NCI-H446 treated with DMSO at 0.1 percent for 48 hours (cell line): ENCODE measurements at regions not wholly inside any gene's neighbourhood (a gene's known extent, or its start where the extent isn't known, plus 50 kb on each side); places are given as distances from the start of the nearest gene placed in this dataset.

Experiments
- DNase-seq: peaks from one replicate; lab custom pipeline; 2025; lab: John Stamatoyannopoulos, UW

DNA sequence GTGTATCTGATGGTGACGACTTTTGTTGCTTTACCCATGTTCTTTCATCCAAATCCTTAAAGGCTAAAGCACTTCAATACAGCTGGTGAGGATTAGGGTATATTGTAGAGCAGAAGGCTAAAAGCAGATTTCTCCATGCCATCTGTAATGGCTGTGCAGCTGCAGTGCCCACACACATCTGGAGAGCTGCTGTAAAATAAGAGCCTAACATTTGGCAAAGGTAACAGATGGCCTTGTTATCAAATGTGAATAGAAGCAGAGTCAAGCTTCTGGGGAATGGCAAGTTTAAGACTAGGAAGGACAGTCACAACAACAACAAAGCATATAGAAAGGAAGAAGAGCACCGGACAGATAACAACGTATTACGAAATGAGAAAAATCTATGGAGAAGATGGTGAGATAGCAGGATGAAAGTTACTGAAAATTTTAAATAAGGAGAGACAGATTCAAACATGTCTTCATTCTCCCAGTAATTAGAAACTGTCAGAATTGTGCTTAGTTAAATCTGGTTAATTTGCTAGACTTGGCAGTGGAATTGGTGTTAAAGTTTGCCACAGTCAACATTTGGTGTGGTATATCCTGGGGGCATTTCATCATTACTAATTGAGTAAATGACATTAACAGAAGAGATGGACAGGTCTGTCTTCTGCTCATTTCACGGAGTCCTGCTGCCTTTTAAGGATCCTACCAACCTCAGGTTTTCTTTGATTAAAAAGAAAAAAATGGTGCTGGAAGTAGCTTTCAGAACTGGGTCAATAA is 1093.2 kb downstream of the ADGRL2 start:
- no peak for DNase-seq

DNA sequence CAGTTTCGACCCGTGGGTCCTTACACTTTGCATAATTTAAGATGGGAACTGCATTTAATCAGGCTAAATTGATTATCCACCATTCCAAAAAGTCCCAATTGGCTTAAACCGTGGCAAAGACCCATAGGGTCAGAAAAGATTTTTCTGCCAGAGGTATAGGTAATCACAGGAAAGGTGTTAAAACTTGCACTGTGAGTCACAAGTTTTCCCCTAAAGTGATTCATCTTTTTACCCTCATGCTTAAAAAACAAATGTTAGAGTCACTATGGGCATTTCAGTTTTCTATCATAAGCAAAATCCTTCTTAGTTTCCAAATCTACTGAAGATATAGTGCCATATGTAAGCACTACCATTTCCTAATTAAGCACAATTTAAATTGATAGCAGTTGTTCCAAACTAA is 1079.8 kb downstream of the ADGRL2 start:
- no peak for DNase-seq

DNA sequence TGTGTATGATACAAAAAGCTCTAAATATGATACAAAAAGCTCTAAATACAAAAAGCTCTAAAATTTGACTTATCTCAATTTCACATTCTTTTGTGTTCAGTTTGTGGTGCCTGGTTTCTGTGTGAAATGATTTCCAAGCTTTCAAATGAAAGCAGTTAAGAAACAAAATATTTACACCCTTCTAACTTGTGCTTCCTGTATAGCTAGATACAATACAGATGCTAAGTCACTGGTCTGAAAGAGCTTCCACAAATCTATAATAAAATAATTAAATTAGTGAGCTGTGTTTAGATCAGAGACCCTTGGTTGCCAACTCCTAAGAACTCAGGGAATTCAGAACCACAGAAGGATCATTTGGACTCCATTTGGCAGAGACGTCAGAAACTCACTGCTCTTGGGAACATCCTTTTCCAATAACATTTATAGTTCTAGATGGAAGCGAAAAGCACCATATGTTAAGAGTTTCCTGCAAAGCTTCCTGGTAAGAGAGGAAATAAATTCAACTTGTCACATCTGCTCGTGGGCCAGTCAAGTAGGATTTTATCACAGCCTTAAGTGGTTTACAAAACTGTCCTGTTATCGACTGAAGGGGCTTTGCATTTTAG is 1079.1 kb downstream of the ADGRL2 start:
- peak; percentile 69 for DNase-seq

GRCh38 chr1:82875170-82875569 is 1074.4 kb downstream of the ADGRL2 start:
- DNase-seq = no peak

- DNase-seq = no peak
Measured at GRCh38 chr1:82874041-82874440, 1073.3 kb downstream of the ADGRL2 start.

- DNase-seq = no peak
Measured at GRCh38 chr1:82870332-82870731, 1069.6 kb downstream of the ADGRL2 start.

DNA sequence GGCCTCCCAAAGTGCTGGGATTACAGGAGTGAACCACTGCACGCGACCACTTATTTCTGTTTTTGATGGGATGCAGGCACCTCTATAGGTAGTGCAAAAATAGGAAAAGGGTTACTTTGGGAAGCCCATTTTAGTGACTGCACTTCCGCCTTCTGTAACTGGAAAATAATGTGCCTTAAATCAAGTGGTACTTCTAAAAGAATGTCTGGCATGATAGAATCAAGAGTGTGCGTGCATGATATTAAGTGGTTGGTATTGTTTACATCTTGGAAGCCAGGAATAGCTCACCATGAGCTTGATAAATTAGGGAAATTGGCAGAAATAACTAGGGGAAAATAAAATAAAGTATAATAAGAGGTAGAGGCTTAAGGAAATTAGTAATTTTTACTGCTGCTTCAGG is 1067.0 kb downstream of the ADGRL2 start:
- DNase-seq = no peak

- no peak for DNase-seq
Measured at GRCh38 chr1:82861749-82862148, 1061.0 kb downstream of the ADGRL2 start.

DNA sequence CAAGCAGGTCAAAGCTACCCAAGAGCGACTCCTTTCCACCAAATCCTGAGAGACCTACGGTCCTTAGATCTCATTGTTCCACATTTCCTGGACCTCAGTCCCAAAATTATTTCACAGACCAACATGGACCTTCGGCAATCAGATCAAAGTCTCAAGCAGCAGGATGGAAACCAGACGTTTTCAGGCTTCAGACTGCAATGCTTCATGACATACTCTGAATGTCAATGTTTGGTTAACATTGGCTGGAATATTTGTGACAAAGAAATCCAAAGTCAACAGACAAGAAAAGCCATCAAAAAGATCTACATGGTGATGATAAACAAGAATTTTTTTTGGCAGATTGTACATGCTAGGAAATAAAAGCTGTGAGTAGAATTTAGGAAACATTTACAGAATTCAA is 1057.3 kb downstream of the ADGRL2 start:
- DNase-seq = no peak

DNA sequence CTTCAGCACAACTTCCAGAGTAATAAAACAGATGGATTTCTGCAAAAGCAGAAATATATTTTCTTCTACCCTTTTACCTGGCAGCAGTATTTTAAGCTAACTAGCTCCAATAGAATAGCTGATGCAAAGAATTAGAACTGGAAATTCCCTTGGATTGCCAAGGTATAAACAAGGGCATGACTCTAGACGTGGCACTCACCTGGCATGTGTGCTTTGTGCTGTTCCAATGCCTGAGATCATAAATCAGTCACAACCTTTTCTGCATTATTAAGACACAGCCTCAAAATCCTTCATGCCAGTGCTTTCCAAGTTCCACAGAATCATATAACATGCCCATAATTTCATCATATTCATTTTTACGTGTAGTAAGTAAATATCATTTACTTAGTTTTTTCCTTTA is 1048.7 kb downstream of the ADGRL2 start:
- DNase-seq = no peak

DNA sequence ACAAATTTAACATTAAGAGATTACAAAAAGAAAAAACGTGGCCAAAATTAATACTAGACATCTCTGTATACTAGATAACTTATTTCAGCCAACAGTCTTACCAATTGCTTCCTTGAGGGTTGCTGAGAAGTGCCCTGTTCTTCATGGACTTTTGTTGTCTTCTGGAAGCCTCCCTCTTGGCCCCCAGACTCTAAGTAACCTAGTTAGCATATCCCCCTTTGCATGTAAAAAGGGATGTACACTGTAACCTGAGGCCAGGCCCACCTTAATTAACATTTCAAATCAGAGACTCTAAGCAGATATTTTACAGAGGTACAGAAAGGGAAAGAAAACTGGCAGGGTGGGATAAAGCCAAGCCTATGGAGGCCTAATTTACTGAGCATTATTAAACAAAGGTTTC is 1047.3 kb downstream of the ADGRL2 start:
- no peak for DNase-seq

- DNase-seq = no peak
Measured at GRCh38 chr1:82845866-82846265, 1045.1 kb downstream of the ADGRL2 start.

DNA sequence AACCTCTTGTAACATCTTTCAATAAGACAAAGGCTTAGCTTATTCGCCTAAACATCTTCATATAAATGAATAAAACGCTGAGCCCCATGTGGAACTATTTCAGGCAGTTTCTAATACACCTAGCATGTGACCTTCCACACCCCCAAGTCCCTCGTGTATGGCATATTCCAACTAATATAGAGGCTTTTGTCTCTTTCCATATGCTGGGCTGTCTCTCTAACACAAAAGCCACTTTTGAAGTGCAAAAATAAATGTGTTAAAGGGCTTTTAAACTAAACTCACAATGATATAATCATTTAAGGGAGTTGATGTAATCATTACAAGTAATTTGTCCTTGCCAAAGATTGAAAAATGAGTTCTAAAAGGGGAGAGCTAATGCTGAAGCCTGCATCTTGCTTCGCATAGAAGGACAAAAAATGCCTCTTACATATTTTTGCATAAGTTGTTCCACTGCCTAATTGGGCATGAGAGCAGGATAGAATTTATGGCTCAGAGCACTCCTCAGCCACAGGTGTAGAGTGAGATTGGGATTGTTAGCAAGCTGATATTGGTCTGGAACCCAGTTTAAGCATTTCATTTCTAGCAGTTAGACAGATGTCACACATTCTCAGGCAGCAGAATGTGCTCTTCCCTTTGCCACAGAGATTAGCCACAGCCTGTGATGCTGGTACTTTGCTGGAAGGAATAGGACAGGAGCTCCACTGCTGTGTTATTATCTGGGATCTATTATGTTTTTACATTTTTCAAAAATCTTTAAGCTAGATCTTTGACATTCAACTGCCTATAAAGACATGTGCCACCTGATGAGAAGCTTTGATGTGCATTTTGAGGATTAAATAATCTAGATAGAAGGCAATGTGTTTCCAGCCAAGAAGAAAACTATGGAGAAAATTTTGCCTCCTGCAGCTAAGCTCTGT is 1044.4 kb downstream of the ADGRL2 start:
- no peak for DNase-seq

- DNase-seq = no peak
Measured at GRCh38 chr1:82844447-82844846, 1043.7 kb downstream of the ADGRL2 start.

DNA sequence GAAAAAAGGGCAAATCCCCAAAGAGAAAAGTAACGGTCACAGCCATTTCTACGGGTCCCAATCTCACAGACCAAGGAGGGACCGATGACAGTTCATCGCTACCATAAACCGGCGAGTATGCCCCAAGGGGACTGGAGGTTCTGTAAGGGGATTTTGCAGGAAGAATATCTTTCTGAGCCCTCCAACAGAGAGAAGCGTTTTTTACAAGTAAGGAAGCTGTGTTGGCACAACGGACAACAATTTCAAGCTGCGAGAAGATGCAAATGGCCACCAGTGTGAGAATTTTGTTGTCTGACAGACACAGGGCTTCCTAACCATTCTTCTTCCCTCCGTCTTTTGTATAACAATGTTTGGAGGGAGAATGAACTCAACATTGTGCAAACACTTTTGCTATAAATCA is 1043.1 kb downstream of the ADGRL2 start:
- DNase-seq = no peak

DNA sequence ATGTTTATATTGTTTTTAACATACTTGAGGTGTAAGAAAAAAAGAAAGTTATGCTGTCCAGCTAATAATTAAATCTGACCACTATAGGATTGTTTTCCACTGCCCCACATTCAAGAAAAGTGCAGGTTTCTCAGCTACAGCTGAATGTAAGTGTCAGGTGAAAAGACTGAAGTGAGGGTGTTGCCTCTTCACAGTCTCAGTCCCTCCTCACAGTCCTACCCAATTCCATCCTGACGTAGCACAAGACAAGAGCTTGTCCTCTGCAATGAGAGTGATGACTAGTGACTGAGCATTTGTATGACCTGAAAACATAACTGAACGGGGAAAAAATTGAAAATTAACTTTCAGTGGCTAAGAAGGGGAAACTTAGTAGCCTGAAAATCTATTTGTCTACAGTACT is 1039.5 kb downstream of the ADGRL2 start:
- DNase-seq = no peak

DNA sequence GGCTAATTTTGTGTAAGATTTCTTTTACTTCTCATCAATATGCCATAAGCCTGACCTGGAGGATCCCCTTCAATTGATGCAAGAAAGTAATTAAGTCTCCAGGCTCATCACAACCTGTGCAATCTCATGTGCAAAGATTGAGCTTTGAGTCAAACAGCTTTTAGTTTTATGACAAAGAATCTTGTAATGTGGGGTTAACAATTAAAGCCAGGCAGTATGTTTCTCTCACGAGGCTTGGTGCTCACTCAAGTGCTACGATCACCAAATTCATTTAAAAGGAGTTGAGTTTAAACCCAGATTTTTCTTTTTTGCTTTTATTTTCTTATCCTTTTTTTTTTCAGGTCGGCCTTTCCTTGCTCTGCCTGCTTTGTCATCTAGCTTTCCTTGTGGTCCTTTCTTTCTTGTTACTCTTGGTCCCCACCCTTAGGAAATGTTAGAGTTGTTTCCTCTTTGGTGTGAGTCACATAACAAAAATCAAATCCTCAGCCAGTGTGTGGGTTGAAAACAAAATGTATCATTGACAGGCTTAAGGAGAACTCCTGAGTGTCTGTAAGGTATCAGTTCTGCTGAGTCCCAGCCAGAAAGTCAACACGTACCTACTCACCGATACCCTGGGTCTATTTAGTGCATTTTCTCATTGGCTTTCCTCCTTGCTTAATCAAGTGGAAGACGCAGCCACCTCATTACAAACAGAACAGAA is 1037.2 kb downstream of the ADGRL2 start:
- DNase-seq = no peak

GRCh38 chr1:82836973-82837680 is 1036.4 kb downstream of the ADGRL2 start:
- DNase-seq = no peak

DNA sequence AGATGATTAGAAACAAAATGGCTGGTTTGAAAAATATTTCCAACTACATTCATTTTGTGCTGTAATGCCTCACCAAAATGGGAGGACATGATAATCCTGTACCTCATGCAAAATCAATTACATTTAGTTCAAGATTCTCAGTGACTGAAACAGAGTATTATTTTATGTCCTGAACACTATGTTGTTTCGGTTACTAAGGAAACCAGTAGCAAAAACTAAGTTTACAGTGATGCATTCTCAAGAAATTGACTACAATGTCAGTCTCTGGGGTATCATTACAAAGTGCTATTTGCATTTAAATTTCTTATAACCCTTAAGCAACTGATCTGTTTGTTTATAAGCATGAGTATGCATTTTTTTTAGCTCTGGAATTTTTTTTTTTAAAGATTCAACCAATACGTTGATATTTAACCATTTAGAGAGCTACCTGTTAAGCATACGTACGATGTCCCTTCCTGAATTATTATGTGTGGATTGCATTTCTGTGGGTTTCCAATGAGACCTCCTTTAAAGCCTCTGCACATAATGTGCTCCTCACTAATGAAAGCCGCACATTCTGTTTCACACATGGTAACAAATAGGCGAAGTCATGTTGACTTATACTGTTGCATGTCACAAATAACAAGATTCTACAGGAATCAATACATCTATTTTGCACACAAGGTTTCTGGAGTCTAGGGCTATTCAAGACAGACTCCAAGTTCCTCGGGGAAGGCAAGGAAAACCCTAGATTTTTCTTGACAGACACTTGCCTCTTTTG is 1035.7 kb downstream of the ADGRL2 start:
- DNase-seq = no peak

- DNase-seq = no peak
Measured at GRCh38 chr1:82830690-82831380, 1030.1 kb downstream of the ADGRL2 start.
